KMS-11 (cell line): ENCODE measurements at regions not wholly inside any gene's neighbourhood (a gene's known extent, or its start where the extent isn't known, plus 50 kb on each side); places are given as distances from the start of the nearest gene placed in this dataset.

Experiments
- H2AFZ ChIP-seq: fragments of 200-600 bp; sonication (generic); 2 replicates; pipeline ENCODE4 v1.6.1; 2016; ENCODE audit warnings: antibody characterized with exemption, mixed run types, low read depth
- H3K27ac ChIP-seq: fragments of 200-600 bp; sonication (generic); 2 replicates; pipeline ENCODE4 v1.6.1; 2016; ENCODE audit warnings: mild to moderate bottlenecking, mixed run types
- H3K27me3 ChIP-seq: fragments of 200-600 bp; sonication (generic); 2 replicates; pipeline ENCODE4 v1.6.1; 2017; ENCODE audit warnings: mild to moderate bottlenecking, low read depth, mixed run types, moderate library complexity; ENCODE audit not compliant: insufficient read depth
- H3K36me3 ChIP-seq: fragments of 200-600 bp; sonication (generic); 2 replicates; pipeline ENCODE4 v1.6.1; 2017; ENCODE audit warnings: mild to moderate bottlenecking, mixed run types; ENCODE audit not compliant: insufficient read depth
- H3K4me1 ChIP-seq: fragments of 200-600 bp; sonication (generic); 2 replicates; pipeline ENCODE4 v1.6.1; 2016; ENCODE audit warnings: mild to moderate bottlenecking, low read depth, mixed run types; ENCODE audit not compliant: poor library complexity, severe bottlenecking
- H3K4me2 ChIP-seq: fragments of 200-600 bp; sonication (generic); 2 replicates; pipeline ENCODE4 v1.7.0; 2016; ENCODE audit warnings: mild to moderate bottlenecking, mixed run types
- H3K4me3 ChIP-seq: fragments of 200-600 bp; sonication (generic); IDR thresholded peaks from 2 replicates; pipeline ENCODE4 v1.6.1; 2017; ENCODE audit warnings: low read depth, low read length, mixed read lengths; ENCODE audit not compliant: insufficient read depth
- H3K79me2 ChIP-seq: fragments of 200-600 bp; sonication (generic); 2 replicates; pipeline ENCODE4 v1.6.1; 2016; ENCODE audit warnings: low read depth, mixed run types; ENCODE audit not compliant: insufficient read depth
- H3K9ac ChIP-seq: fragments of 200-600 bp; sonication (generic); 2 replicates; pipeline ENCODE4 v1.6.1; 2016; ENCODE audit warnings: mild to moderate bottlenecking, mixed run types
- H4K20me1 ChIP-seq: fragments of 200-600 bp; sonication (generic); 2 replicates; pipeline ENCODE4 v1.6.1; 2016; ENCODE audit warnings: mild to moderate bottlenecking, mixed run types; ENCODE audit not compliant: insufficient read depth
- TF ChIP-seq, protein P1 (sequence below): fragments of 200-600 bp; sonication (generic); conservative IDR thresholded peaks from 2 replicates; pipeline ENCODE4 v1.6.1; 2017; ENCODE audit warnings: low read depth, mild to moderate bottlenecking, antibody characterized with exemption, low read length, moderate library complexity, mixed read lengths

GRCh38 chr5:163815240-163815791, 309.9 kb downstream of the MAT2B start:
- Histone ChIP-seq H4K20me1 (no peaks in the 10 kb centered on the region), H3K79me2 (no peaks in the 10 kb centered on the region), H2AFZ (no peak overlapping the region), H3K4me1 (no peaks in the 10 kb centered on the region), H3K36me3 (no peaks in the 10 kb centered on the region), H3K9ac (no peak overlapping the region), H3K27me3 (no peaks in the 10 kb centered on the region), H3K27ac (no peak overlapping the region), H3K4me3 (no peak overlapping the region), H3K4me2 (no peak overlapping the region)
- TF ChIP-seq, protein P1, sequence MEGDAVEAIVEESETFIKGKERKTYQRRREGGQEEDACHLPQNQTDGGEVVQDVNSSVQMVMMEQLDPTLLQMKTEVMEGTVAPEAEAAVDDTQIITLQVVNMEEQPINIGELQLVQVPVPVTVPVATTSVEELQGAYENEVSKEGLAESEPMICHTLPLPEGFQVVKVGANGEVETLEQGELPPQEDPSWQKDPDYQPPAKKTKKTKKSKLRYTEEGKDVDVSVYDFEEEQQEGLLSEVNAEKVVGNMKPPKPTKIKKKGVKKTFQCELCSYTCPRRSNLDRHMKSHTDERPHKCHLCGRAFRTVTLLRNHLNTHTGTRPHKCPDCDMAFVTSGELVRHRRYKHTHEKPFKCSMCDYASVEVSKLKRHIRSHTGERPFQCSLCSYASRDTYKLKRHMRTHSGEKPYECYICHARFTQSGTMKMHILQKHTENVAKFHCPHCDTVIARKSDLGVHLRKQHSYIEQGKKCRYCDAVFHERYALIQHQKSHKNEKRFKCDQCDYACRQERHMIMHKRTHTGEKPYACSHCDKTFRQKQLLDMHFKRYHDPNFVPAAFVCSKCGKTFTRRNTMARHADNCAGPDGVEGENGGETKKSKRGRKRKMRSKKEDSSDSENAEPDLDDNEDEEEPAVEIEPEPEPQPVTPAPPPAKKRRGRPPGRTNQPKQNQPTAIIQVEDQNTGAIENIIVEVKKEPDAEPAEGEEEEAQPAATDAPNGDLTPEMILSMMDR: no peak

DNA sequence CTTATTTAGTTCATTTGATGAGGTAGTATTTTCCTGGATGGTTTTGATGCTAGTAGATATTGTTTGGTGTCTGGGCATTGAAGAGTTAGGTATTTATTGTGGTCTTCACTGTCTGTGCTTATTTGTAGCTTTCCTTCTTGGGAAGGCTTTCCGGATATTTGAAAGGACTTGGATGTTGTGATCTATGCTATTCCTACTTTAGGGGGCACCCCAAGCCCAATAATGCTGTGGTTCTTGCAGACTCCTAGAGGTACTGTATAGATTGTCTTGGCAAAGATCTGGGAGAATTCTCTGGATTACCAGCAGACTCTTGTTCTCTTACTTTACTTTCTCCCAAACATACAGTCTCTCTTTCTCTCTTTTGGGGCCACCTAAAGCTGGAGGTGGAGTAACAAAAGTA, 315.7 kb downstream of the MAT2B start:
- TF ChIP-seq, protein P1: no peak

DNA sequence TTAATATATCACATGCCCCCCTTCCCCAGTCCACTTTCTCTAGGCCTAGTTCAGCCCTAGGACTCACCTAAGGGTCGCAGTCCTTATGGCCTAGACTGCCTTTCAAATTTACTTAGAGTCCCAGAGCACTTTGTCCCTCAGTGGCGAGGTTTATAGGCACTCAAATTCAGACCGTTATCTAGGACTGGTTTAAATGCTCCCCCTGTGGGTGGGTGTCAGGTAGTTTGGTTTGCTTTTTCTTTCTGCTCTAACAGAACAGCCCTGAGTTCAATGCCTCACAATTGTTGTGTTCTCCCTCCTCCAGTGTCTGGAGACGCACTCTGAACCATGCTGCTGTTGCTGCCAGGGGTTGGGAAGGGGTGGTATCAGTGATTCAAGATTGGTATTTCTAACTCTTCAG, 317.1 kb downstream of the MAT2B start:
- no peaks in the 10 kb centered on the region for H3K4me1 ChIP-seq
- no peaks in the 10 kb centered on the region for H3K36me3 ChIP-seq
- H3K4me3 ChIP-seq: no peak overlapping the region
- TF ChIP-seq, protein P1: no peak
- H3K9ac ChIP-seq: no peak overlapping the region
- no peaks in the 10 kb centered on the region for H4K20me1 ChIP-seq
- H3K79me2 ChIP-seq: no peaks in the 10 kb centered on the region
- H3K27ac ChIP-seq: no peak overlapping the region
- no peak overlapping the region for H3K4me2 ChIP-seq
- no peaks in the 10 kb centered on the region for H3K27me3 ChIP-seq
- no peak overlapping the region for H2AFZ ChIP-seq

More for the DNA sequence above, 315.7 kb downstream of the MAT2B start:
- Histone ChIP-seq H3K27me3 (no peaks in the 10 kb centered on the region), H3K36me3 (no peaks in the 10 kb centered on the region), H3K4me1 (no peaks in the 10 kb centered on the region), H3K79me2 (no peaks in the 10 kb centered on the region), H3K4me3 (no peak overlapping the region), H3K9ac (no peak overlapping the region), H3K27ac (no peak overlapping the region), H2AFZ (no peak overlapping the region), H4K20me1 (no peaks in the 10 kb centered on the region), H3K4me2 (no peak overlapping the region)

GRCh38 chr5:163825661-163826060, 320.2 kb downstream of the MAT2B start:
- H3K27ac ChIP-seq: no peak overlapping the region
- H3K4me3 ChIP-seq: no peak overlapping the region
- H4K20me1 ChIP-seq: no peaks in the 10 kb centered on the region
- no peaks in the 10 kb centered on the region for H3K27me3 ChIP-seq
- TF ChIP-seq, protein P1: no peak
- H2AFZ ChIP-seq: no peak overlapping the region
- H3K4me2 ChIP-seq: no peak overlapping the region
- H3K36me3 ChIP-seq: no peaks in the 10 kb centered on the region
- H3K9ac ChIP-seq: no peak overlapping the region
- H3K4me1 ChIP-seq: no peaks in the 10 kb centered on the region
- H3K79me2 ChIP-seq: no peaks in the 10 kb centered on the region
